Smooth muscle cell (in vitro differentiated cells): ENCODE measurements at regions not wholly inside any gene's neighbourhood (a gene's known extent, or its start where the extent isn't known, plus 50 kb on each side); places are given as distances from the start of the nearest gene placed in this dataset.

Source experiments
- DNase-seq: peaks from one replicate; lab custom pipeline; 2025; ENCODE audit not compliant: unreplicated experiment; lab: John Stamatoyannopoulos, UW
- H2AFZ ChIP-seq: fragments of 200-600 bp; sonication (generic); 2 replicates; pipeline ENCODE4 v1.6.0; 2016; ENCODE audit warnings: antibody characterized with exemption, low read depth, mild to moderate bottlenecking
- H3F3A ChIP-seq: fragments of 200-600 bp; sonication (generic); 2 replicates; pipeline ENCODE4 v1.6.0; 2017; ENCODE audit warnings: antibody characterized with exemption, low read depth
- H3K27ac ChIP-seq: fragments of 200-600 bp; sonication (generic); 2 replicates; pipeline ENCODE4 v1.5.1; 2016; ENCODE audit warnings: low read depth, mild to moderate bottlenecking
- H3K27me3 ChIP-seq: fragments of 200-600 bp; sonication (generic); 2 replicates; pipeline ENCODE4 v1.6.1; 2016; ENCODE audit warnings: low read depth, mild to moderate bottlenecking
- H3K36me3 ChIP-seq: fragments of 200-600 bp; sonication (generic); 2 replicates; pipeline ENCODE4 v1.5.1; 2016; ENCODE audit warnings: low read depth
- H3K4me1 ChIP-seq: fragments of 200-600 bp; sonication (generic); 2 replicates; pipeline ENCODE4 v1.5.1; 2016; ENCODE audit warnings: low read depth
- H3K4me2 ChIP-seq: fragments of 200-600 bp; sonication (generic); 2 replicates; pipeline ENCODE4 v1.6.0; 2016; ENCODE audit warnings: mild to moderate bottlenecking
- H3K4me3 ChIP-seq: fragments of 200-600 bp; sonication (generic); 2 replicates; pipeline ENCODE4 v1.5.1; 2016; ENCODE audit warnings: mild to moderate bottlenecking
- H3K79me2 ChIP-seq: fragments of 200-600 bp; sonication (generic); 2 replicates; pipeline ENCODE4 v1.6.0; 2016; ENCODE audit warnings: low read depth, mild to moderate bottlenecking
- H3K9ac ChIP-seq: fragments of 200-600 bp; sonication (generic); 2 replicates; pipeline ENCODE4 v1.6.0; 2016; ENCODE audit warnings: low read depth
- H3K9me3 ChIP-seq: fragments of 200-600 bp; sonication (generic); replicated peaks from 2 replicates; pipeline ENCODE4 v1.5.1; 2016; ENCODE audit warnings: low read depth
- H4K20me1 ChIP-seq: fragments of 200-600 bp; sonication (generic); 2 replicates; pipeline ENCODE4 v1.6.0; 2016; ENCODE audit warnings: low read depth
- WGBS: methylation state at CpG from one replicate; pipeline ENCODE4 v1.1.7; 2016; ENCODE audit warnings: low lambda C conversion rate; 5-methylcytosine and 5-hydroxymethylcytosine counted together
- TF ChIP-seq, protein P1 (sequence below): fragments of 200-600 bp; sonication (generic); IDR thresholded peaks from 2 replicates; pipeline ENCODE4 v1.5.1; 2017; ENCODE audit warnings: borderline replicate concordance, mild to moderate bottlenecking, antibody characterized with exemption; ENCODE audit not compliant: insufficient read depth, poor library complexity, severe bottlenecking

DNA sequence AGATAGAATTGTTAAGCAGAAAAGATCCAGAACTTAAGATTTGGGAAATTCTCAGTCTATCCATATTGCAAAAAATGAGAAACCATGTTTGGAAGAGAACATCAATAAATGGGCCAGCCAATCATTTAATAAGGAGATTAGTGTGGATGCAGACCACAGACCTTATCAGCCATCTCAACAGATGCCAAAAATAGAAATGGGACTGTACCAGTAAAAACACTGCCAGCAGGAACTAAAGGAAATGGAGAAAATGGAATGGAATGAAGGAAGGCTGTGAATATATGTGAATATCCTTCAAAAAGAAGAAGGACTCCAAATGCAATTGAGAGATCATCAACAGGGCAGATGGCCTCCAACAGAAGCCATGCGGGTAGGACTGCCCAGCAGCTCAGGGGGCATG lies 52.7 kb upstream of the ZNF618 start:
- Histone ChIP-seq H3K9me3 (no peaks in the 10 kb centered on the region), H3K4me1 (no peaks in the 10 kb centered on the region), H3F3A (no peaks in the 10 kb centered on the region), H3K9ac (no peak overlapping the region), H3K79me2 (no peaks in the 10 kb centered on the region), H3K4me3 (no peak overlapping the region), H3K4me2 (no peak overlapping the region), H4K20me1 (no peaks in the 10 kb centered on the region), H3K36me3 (no peaks in the 10 kb centered on the region), H3K27me3 (peaks cover 25% of the 10 kb centered on the region), H2AFZ (no peak overlapping the region), H3K27ac (no peak overlapping the region)
- TF ChIP-seq, protein P1, sequence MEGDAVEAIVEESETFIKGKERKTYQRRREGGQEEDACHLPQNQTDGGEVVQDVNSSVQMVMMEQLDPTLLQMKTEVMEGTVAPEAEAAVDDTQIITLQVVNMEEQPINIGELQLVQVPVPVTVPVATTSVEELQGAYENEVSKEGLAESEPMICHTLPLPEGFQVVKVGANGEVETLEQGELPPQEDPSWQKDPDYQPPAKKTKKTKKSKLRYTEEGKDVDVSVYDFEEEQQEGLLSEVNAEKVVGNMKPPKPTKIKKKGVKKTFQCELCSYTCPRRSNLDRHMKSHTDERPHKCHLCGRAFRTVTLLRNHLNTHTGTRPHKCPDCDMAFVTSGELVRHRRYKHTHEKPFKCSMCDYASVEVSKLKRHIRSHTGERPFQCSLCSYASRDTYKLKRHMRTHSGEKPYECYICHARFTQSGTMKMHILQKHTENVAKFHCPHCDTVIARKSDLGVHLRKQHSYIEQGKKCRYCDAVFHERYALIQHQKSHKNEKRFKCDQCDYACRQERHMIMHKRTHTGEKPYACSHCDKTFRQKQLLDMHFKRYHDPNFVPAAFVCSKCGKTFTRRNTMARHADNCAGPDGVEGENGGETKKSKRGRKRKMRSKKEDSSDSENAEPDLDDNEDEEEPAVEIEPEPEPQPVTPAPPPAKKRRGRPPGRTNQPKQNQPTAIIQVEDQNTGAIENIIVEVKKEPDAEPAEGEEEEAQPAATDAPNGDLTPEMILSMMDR = no peak
- DNase-seq = no peak
- 100% methylated on average over 1 of the region's 1 CpG for WGBS
